ENCODE measurements at regions not wholly inside any gene's neighbourhood (a gene's known extent, or its start where the extent isn't known, plus 50 kb on each side); places are given as distances from the start of the nearest gene placed in this dataset.

DNA sequence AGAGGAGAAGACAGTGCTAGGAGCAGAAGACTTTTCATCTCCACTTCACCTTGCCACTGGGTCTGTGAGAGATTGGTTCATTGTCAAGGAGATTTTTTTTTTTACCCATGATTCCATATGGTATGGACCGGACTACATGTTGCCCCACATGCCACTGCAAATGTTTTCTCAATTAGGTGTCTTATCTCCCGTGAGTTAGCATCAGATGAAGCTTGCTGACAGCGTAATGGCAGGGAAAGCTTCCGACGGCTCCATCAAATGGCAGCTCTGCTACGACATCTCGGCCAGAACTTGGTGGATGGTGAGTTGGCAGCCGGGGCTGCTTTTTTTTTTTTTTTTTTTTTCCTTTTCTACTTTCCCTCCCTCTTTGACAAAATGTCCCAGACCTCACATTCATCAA is 217.2 kb upstream of the NFIA start:
- TF ChIP-seq CTCF (IDR thresholded peaks at IDR 0.05) (no peak), POLR2A (IDR thresholded peaks at IDR 0.05) (no peak)

Measured in lower leg skin (tissue), 3 donors.